Nephron progenitor cell (in vitro differentiated cells): ENCODE measurements at regions not wholly inside any gene's neighbourhood (a gene's known extent, or its start where the extent isn't known, plus 50 kb on each side); places are given as distances from the start of the nearest gene placed in this dataset.

Experiments
- DNase-seq: peaks from one replicate; pipeline ENCODE4 v3.0.0; 2021
- H3K27ac Mint-ChIP-seq: 2 replicates; pipeline ENCODE4 v1.8.0; 2021; ENCODE audit warnings: mild to moderate bottlenecking, moderate library complexity, mixed read lengths
- H3K27me3 Mint-ChIP-seq: 2 replicates; pipeline ENCODE4 v1.8.0; 2021; ENCODE audit warnings: mild to moderate bottlenecking, low read depth, mixed read lengths; ENCODE audit not compliant: poor library complexity
- H3K36me3 Mint-ChIP-seq: 2 replicates; pipeline ENCODE4 v1.8.0; 2021; ENCODE audit warnings: low read depth, mixed read lengths
- H3K4me1 Mint-ChIP-seq: 2 replicates; pipeline ENCODE4 v1.8.0; 2021; ENCODE audit warnings: mixed read lengths
- H3K4me3 Mint-ChIP-seq: 2 replicates; pipeline ENCODE4 v1.8.0; 2021; ENCODE audit warnings: mild to moderate bottlenecking, moderate library complexity, mixed read lengths
- H3K9me3 Mint-ChIP-seq: 2 replicates; pipeline ENCODE4 v1.8.0; 2021; ENCODE audit warnings: mild to moderate bottlenecking, moderate library complexity, mixed read lengths
- TF ChIP-seq, protein P1 (sequence below): fragments of 200-600 bp; sonication (generic); IDR thresholded peaks from 2 replicates; pipeline ENCODE4 v1.5.0; 2021; ENCODE audit warnings: antibody characterized with exemption

- TF ChIP-seq, protein P1, sequence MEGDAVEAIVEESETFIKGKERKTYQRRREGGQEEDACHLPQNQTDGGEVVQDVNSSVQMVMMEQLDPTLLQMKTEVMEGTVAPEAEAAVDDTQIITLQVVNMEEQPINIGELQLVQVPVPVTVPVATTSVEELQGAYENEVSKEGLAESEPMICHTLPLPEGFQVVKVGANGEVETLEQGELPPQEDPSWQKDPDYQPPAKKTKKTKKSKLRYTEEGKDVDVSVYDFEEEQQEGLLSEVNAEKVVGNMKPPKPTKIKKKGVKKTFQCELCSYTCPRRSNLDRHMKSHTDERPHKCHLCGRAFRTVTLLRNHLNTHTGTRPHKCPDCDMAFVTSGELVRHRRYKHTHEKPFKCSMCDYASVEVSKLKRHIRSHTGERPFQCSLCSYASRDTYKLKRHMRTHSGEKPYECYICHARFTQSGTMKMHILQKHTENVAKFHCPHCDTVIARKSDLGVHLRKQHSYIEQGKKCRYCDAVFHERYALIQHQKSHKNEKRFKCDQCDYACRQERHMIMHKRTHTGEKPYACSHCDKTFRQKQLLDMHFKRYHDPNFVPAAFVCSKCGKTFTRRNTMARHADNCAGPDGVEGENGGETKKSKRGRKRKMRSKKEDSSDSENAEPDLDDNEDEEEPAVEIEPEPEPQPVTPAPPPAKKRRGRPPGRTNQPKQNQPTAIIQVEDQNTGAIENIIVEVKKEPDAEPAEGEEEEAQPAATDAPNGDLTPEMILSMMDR = no peak
- Mint-ChIP-seq H3K36me3 (no peaks in the 10 kb centered on the region), H3K4me1 (peaks cover 6% of the 10 kb centered on the region), H3K27me3 (no peaks in the 10 kb centered on the region), H3K9me3 (peaks cover 57% of the 10 kb centered on the region), H3K4me3 (no peak overlapping the region), H3K27ac (no peak overlapping the region)
- DNase-seq = no peak
Observed at GRCh38 chrX:155718972-155719586, 106.3 kb upstream of the TMLHE start.

DNA sequence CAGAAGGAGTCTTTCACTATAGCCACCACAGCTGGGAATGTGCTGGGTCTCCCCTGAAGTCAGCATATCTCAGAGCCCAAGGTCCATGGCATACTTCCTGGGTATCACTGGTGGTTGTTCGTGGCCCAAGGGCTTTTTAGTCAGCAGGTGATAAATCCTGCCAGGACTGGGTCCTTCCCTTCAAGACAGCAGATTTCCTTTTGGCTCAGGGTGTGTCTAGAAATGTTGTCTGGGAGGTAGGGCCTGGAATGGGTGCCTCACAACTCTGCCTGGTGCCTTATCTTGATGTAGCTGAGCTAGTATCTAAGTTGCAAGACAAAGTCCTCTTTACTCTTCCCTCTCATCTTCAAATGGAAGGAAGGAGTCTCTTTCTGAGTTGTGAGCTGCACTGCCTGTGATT lies 102.4 kb upstream of the TMLHE start:
- peaks cover 62% of the 10 kb centered on the region for H3K9me3 Mint-ChIP-seq
- no peak for DNase-seq
- no peak overlapping the region for H3K4me3 Mint-ChIP-seq
- H3K4me1 Mint-ChIP-seq = peaks cover 6% of the 10 kb centered on the region
- H3K36me3 Mint-ChIP-seq = no peaks in the 10 kb centered on the region
- TF ChIP-seq, protein P1 = no peak
- H3K27me3 Mint-ChIP-seq = no peaks in the 10 kb centered on the region
- H3K27ac Mint-ChIP-seq = no peak overlapping the region

- Mint-ChIP-seq H3K27me3 (no peaks in the 10 kb centered on the region), H3K9me3 (peaks cover 28% of the 10 kb centered on the region), H3K4me3 (no peak overlapping the region), H3K36me3 (no peaks in the 10 kb centered on the region), H3K27ac (no peak overlapping the region), H3K4me1 (no peaks in the 10 kb centered on the region)
- DNase-seq = no peak
- TF ChIP-seq, protein P1 = no peak
Observed at GRCh38 chrX:155695419-155695818, 82.7 kb upstream of the TMLHE start.

- H3K36me3 Mint-ChIP-seq = no peaks in the 10 kb centered on the region
- no peak for DNase-seq
- peaks cover 33% of the 10 kb centered on the region for H3K9me3 Mint-ChIP-seq
- H3K27me3 Mint-ChIP-seq = no peaks in the 10 kb centered on the region
- no peak overlapping the region for H3K27ac Mint-ChIP-seq
- H3K4me3 Mint-ChIP-seq = no peak overlapping the region
- TF ChIP-seq, protein P1 = no peak
- H3K4me1 Mint-ChIP-seq = no peaks in the 10 kb centered on the region
Observed at GRCh38 chrX:155694649-155695048, 81.9 kb upstream of the TMLHE start.

- no peaks in the 10 kb centered on the region for H3K27me3 Mint-ChIP-seq
- no peak for DNase-seq
Observed at GRCh38 chrX:155682834-155683233, 70.1 kb upstream of the TMLHE start.

DNA sequence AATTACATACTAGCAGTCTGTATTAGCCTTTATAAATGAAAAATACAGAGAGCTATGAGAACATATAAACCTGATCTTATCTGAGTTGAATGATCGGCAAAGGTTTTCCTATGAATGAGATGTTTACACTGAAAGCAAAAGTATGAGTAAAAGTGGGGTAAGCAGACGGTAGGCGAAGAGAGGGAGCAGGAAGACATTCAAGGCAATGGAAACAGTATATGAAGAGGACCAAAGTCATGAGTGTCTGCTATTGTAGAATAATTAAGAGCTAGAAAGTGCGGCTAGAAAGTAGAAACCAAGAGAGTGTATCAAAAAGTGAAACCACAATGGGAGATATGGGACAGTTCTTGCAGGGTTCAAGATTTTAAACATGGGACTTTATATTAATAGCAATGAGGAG lies 67.0 kb upstream of the TMLHE start:
- DNase-seq = no peak
- Mint-ChIP-seq H3K27ac (no peak overlapping the region), H3K36me3 (no peaks in the 10 kb centered on the region), H3K9me3 (peaks cover 22% of the 10 kb centered on the region), H3K4me1 (no peaks in the 10 kb centered on the region), H3K27me3 (no peaks in the 10 kb centered on the region), H3K4me3 (no peak overlapping the region)
- TF ChIP-seq, protein P1 = no peak

More at GRCh38 chrX:155682834-155683233, 70.1 kb upstream of the TMLHE start:
- Mint-ChIP-seq H3K4me1 (no peaks in the 10 kb centered on the region), H3K9me3 (peaks cover 33% of the 10 kb centered on the region), H3K27ac (no peak overlapping the region), H3K4me3 (no peak overlapping the region), H3K36me3 (no peaks in the 10 kb centered on the region)
- TF ChIP-seq, protein P1 = no peak
